ENCODE measurements at regions not wholly inside any gene's neighbourhood (a gene's known extent, or its start where the extent isn't known, plus 50 kb on each side); places are given as distances from the start of the nearest gene placed in this dataset.

DNA sequence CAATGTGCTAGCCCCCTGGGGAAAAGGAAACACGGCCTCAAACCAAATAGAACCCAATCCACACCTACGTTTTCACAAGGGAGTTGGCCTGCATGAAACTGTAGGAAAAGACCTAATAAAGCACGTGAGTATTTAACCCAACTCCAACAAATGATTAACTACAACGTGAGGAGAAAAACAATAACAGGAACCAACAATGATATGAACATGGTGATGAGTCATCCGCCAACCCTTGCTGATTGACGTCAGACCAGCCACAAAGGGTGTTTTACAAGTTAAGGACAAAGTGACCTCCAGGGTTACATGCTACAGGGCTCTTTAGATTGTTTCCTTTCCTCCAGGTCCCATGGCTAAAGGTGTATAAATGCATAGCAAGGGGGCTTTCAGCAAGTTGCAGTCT, 460.5 kb downstream of the COG6 start (continued):
- no peak for TF ChIP-seq TAF1 (IDR thresholded peaks at IDR 0.05; ENCODE audit: borderline replicate concordance, low read depth, low read length)
- no peak for TF ChIP-seq ZNF384 (IDR thresholded peaks at IDR 0.05; ENCODE audit: borderline replicate concordance, low read depth, low read length)
- TF ChIP-seq, protein P1, sequence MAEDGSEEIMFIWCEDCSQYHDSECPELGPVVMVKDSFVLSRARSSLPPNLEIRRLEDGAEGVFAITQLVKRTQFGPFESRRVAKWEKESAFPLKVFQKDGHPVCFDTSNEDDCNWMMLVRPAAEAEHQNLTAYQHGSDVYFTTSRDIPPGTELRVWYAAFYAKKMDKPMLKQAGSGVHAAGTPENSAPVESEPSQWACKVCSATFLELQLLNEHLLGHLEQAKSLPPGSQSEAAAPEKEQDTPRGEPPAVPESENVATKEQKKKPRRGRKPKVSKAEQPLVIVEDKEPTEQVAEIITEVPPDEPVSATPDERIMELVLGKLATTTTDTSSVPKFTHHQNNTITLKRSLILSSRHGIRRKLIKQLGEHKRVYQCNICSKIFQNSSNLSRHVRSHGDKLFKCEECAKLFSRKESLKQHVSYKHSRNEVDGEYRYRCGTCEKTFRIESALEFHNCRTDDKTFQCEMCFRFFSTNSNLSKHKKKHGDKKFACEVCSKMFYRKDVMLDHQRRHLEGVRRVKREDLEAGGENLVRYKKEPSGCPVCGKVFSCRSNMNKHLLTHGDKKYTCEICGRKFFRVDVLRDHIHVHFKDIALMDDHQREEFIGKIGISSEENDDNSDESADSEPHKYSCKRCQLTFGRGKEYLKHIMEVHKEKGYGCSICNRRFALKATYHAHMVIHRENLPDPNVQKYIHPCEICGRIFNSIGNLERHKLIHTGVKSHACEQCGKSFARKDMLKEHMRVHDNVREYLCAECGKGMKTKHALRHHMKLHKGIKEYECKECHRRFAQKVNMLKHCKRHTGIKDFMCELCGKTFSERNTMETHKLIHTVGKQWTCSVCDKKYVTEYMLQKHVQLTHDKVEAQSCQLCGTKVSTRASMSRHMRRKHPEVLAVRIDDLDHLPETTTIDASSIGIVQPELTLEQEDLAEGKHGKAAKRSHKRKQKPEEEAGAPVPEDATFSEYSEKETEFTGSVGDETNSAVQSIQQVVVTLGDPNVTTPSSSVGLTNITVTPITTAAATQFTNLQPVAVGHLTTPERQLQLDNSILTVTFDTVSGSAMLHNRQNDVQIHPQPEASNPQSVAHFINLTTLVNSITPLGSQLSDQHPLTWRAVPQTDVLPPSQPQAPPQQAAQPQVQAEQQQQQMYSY (CRISPR knock-in tag; IDR thresholded peaks at IDR 0.05): no peak
- TF ChIP-seq RCOR1 (conservative IDR thresholded peaks at IDR 0.05; ENCODE audit: low read depth, low read length): no peak
- no peak for TF ChIP-seq POU2F2 (IDR thresholded peaks at IDR 0.05; ENCODE audit: borderline replicate concordance, low read depth, low read length)
- TF ChIP-seq, protein P2, sequence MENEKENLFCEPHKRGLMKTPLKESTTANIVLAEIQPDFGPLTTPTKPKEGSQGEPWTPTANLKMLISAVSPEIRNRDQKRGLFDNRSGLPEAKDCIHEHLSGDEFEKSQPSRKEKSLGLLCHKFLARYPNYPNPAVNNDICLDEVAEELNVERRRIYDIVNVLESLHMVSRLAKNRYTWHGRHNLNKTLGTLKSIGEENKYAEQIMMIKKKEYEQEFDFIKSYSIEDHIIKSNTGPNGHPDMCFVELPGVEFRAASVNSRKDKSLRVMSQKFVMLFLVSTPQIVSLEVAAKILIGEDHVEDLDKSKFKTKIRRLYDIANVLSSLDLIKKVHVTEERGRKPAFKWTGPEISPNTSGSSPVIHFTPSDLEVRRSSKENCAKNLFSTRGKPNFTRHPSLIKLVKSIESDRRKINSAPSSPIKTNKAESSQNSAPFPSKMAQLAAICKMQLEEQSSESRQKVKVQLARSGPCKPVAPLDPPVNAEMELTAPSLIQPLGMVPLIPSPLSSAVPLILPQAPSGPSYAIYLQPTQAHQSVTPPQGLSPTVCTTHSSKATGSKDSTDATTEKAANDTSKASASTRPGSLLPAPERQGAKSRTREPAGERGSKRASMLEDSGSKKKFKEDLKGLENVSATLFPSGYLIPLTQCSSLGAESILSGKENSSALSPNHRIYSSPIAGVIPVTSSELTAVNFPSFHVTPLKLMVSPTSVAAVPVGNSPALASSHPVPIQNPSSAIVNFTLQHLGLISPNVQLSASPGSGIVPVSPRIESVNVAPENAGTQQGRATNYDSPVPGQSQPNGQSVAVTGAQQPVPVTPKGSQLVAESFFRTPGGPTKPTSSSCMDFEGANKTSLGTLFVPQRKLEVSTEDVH (IDR thresholded peaks at IDR 0.05; ENCODE audit: low read depth, partially characterized antibody): no peak
- TF ChIP-seq FOXK2 (IDR thresholded peaks at IDR 0.05): no peak
- TF ChIP-seq HDGF (IDR thresholded peaks at IDR 0.05): no peak
- no peak for TF ChIP-seq POLR2A (IDR thresholded peaks at IDR 0.05; ENCODE audit: low read depth, low read length)
- TF ChIP-seq JUND (IDR thresholded peaks at IDR 0.05; ENCODE audit: low read depth, low read length): peak; percentile 63; the same call in 1 of the 2 replicates
- no peak for TF ChIP-seq CBX5 (IDR thresholded peaks at IDR 0.05; ENCODE audit: low read depth)
- TF ChIP-seq DPF2 (IDR thresholded peaks at IDR 0.05): peak; percentile 78
- TF ChIP-seq ZNF622 (IDR thresholded peaks at IDR 0.05): no peak
- TF ChIP-seq, protein P3, sequence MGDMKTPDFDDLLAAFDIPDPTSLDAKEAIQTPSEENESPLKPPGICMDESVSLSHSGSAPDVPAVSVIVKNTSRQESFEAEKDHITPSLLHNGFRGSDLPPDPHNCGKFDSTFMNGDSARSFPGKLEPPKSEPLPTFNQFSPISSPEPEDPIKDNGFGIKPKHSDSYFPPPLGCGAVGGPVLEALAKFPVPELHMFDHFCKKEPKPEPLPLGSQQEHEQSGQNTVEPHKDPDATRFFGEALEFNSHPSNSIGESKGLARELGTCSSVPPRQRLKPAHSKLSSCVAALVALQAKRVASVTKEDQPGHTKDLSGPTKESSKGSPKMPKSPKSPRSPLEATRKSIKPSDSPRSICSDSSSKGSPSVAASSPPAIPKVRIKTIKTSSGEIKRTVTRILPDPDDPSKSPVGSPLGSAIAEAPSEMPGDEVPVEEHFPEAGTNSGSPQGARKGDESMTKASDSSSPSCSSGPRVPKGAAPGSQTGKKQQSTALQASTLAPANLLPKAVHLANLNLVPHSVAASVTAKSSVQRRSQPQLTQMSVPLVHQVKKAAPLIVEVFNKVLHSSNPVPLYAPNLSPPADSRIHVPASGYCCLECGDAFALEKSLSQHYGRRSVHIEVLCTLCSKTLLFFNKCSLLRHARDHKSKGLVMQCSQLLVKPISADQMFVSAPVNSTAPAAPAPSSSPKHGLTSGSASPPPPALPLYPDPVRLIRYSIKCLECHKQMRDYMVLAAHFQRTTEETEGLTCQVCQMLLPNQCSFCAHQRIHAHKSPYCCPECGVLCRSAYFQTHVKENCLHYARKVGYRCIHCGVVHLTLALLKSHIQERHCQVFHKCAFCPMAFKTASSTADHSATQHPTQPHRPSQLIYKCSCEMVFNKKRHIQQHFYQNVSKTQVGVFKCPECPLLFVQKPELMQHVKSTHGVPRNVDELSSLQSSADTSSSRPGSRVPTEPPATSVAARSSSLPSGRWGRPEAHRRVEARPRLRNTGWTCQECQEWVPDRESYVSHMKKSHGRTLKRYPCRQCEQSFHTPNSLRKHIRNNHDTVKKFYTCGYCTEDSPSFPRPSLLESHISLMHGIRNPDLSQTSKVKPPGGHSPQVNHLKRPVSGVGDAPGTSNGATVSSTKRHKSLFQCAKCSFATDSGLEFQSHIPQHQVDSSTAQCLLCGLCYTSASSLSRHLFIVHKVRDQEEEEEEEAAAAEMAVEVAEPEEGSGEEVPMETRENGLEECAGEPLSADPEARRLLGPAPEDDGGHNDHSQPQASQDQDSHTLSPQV (IDR thresholded peaks at IDR 0.05): 0 out of 2 replicates have a peak, but pooled peaks have one; percentile 10
- peak; percentile 31; the same call in 1 of the 2 replicates for TF ChIP-seq PAX5 (IDR thresholded peaks at IDR 0.05; ENCODE audit: borderline replicate concordance, low read depth, low read length)
- TF ChIP-seq TBL1XR1 (IDR thresholded peaks at IDR 0.05; ENCODE audit: low read depth, low read length): peak; percentile 28; the same call in 1 of the 2 replicates
- TF ChIP-seq PAX8 (IDR thresholded peaks at IDR 0.05): no peak
- TF ChIP-seq, protein P4, sequence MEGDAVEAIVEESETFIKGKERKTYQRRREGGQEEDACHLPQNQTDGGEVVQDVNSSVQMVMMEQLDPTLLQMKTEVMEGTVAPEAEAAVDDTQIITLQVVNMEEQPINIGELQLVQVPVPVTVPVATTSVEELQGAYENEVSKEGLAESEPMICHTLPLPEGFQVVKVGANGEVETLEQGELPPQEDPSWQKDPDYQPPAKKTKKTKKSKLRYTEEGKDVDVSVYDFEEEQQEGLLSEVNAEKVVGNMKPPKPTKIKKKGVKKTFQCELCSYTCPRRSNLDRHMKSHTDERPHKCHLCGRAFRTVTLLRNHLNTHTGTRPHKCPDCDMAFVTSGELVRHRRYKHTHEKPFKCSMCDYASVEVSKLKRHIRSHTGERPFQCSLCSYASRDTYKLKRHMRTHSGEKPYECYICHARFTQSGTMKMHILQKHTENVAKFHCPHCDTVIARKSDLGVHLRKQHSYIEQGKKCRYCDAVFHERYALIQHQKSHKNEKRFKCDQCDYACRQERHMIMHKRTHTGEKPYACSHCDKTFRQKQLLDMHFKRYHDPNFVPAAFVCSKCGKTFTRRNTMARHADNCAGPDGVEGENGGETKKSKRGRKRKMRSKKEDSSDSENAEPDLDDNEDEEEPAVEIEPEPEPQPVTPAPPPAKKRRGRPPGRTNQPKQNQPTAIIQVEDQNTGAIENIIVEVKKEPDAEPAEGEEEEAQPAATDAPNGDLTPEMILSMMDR (IDR thresholded peaks at IDR 0.05 in 2 of 3, conservative IDR thresholded peaks at IDR 0.05 in 1 of 3; ENCODE audit: control insufficient read depth in 2 of 3, extremely low read depth in 1 of 3, insufficient read depth in 1 of 3, low read depth in 3 of 3, low read length in 3 of 3): no peak
- TF ChIP-seq PML (IDR thresholded peaks at IDR 0.05; ENCODE audit: low read length): no peak
- TF ChIP-seq RB1 (IDR thresholded peaks at IDR 0.05; ENCODE audit: borderline replicate concordance): no peak
- peak; percentile 34; the same call in 1 of the 2 replicates for TF ChIP-seq CREM (IDR thresholded peaks at IDR 0.05; ENCODE audit: low read depth)
